ENCODE measurements at regions not wholly inside any gene's neighbourhood (a gene's known extent, or its start where the extent isn't known, plus 50 kb on each side); places are given as distances from the start of the nearest gene placed in this dataset.
"Not testable (repeated sequence)": the region's sequence is repeated elsewhere in the genome, so short reads cannot be mapped to it uniquely, and the experiment has no call there.

DNA sequence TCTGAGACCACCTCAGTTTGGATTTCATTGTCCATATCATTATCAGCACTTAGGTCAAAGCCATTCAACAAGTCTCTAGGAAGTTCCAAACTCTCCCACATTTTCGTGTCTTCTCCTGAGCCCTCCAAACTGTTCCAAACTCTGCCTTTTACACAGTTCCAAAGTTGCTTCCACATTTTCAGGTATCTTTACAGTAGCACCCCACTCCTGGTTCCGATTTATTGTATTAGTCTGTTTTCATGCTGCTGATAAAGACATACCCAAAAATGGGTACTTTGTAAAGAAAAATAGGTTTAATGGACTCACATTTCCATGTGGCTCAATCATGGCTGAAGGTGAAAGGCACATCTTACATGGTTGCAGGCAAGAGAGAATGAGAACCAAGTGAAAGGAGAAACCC is 646.4 kb upstream of the LRFN5 start:
- TF ChIP-seq CTCF, POLR2A (IDR thresholded peaks at IDR 0.05): not testable (repeated sequence)
